Activated T-helper 1 cell treated with Interleukin-2 at 50 U/mL for 16 hours (primary cell): ENCODE measurements at regions not wholly inside any gene's neighbourhood (a gene's known extent, or its start where the extent isn't known, plus 50 kb on each side); places are given as distances from the start of the nearest gene placed in this dataset.

ENCODE experiments used
- DNase-seq: peaks from one replicate; pipeline ENCODE4 v3.0.0-alpha.2; 2020; ENCODE audit warnings: low read depth

DNA sequence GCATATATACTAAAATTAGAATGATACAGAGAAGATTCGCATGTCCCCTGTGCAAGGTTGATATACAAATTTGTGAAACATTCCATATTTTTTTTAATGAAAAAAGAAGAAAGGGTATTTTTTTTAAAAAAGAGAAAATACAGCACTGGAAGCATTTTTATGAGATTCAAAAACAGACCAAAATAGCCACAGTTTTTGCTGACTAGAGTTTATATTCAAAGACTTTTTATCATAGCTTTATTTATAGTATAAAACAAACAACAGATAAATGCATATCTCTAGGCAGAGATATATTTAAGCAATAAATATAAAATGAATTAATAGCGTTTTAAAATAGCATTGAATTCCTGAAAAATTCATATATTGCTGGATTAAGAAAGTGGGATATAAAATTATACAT is 436.5 kb upstream of the ACVR2A start:
- DNase-seq, result no peak

DNA sequence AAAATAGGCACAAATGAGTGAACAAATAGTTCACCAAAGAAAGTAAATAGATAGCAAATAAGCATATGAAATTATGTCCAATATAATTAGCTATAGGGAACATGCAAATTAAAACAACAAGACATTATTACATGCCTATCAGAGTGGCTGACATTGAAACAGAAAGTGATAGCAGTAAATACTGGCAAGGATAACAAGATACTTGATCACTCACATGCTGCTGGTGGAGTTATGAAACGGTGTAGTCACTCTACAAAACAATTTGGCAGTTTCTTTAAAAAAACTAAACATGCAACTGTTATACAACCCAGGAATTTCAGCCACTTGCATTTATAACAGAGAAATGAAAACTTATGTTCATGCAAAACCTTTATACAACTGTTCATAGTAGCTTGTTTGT is 439.2 kb upstream of the ACVR2A start:
- DNase-seq, result no peak

DNA sequence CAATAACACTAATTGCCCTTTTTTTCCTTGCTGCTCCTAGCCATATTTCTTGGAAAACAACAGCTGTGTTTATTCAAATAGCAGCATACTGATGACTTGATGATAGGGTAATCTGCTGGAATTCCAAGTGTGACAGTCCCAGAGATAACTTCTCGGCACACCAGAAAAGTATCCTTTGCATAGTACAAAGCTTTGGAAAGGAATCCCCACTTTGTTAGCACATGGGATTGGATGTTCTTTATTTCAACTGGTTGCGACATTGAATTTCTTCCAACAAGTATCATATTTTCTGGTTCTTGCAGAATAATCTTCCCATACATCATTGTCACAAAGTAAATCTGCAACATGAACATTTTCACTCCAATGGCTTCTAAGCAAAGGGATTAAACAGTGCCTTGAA is 445.8 kb upstream of the ACVR2A start:
- no peak for DNase-seq

DNA sequence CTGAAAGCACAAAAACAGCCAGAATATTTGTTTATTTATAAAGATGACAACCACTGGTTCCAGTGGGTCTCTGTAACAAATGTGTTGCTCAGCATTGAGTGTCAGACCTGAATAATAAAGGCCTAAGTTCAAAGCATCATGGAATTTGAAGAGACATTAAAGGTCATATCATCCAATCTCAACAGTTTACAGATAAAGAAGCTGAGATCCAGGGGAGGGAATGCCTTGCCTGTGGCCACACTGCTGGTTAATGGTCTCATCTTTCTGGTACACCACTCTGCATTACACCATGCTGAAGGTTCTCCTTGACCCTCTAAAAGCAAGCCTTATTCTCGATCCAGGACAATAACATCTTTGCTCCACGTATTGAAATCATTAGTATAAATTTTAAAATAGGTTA is 446.5 kb upstream of the ACVR2A start:
- no peak for DNase-seq

DNA sequence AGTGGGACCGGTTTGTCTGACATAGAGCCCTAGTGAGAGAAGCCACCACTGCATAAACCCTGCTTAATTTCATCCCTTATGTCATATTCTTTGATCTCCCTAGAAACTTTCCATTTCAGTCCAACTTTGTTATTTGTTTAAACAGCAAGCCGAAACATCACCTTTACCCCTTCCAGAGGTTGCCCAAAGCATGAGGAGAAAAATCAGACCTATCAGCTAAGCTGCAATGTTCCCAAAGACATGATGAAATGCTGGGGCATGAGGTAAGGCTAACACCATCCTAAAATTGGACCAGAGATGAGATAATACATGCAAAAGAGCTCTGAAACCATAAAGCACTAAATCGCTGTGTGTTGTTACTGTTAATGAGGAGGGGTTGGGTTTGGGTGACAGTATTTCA is 447.9 kb upstream of the ACVR2A start:
- no peak for DNase-seq

DNA sequence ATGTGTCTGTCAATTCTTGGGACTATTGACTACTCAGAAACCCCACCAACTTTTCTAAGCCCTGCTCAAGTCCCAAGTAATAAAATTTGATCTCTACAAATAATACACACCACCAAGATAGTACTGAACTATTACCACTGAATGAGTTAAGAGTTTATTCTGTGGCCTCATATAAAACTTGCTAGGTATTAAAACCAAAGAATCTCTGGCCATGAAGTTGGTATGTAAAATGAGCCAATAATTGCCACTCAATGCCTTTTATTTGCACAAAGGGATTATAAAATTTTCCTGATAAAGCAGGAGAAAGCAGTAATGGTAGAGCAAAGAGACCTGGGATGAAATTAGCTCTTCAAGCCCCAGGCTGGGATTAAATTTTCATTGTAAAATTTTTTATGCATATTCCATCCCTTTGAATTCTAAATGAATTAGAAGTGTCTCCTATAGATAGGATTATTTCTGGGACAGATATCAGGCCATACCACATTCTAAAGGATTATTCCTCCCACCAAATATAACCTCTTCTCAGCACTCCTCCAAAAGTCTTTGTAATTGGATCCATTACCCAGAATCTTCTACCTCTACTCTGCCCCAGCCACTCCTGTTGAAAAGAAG is 450.5 kb upstream of the ACVR2A start:
- no peak for DNase-seq

DNA sequence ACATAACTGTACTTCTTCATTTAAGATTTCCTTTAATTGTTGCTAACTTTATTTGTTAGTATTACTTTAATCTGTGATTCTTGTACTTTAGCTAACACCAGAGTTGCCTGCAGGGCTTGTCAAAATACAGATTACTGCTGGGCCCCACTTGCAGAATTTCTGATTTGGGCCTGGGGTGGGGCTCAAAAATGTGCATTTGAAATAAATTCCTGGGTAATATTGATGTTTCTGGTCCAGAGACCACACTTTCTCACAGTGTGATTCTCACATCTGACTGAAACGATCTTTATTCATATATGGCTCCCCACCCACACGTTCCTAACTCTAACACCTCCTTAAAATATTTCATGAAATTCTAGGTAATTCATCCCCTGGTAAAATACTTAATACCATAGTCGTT is 452.6 kb upstream of the ACVR2A start:
- no peak for DNase-seq

DNA sequence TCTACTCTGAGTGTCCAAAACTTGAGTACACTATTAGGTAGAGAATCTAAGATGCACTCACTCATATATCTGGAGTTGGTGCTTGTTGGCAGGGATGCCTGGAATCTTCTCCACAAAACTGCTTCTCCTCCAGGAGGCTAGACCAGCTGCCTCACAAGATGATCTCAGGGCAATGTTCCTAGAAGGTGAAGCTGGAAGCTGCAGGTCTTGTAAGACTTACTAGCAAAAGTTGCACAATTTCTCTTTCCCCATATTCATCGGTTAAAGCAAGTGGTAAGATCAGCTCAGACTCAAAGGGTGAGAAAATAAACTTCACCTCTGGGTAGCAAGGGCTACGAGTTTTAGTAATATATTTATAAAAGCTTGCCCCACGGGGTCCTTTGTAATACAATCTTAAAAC is 454.4 kb upstream of the ACVR2A start:
- DNase-seq, result no peak

DNA sequence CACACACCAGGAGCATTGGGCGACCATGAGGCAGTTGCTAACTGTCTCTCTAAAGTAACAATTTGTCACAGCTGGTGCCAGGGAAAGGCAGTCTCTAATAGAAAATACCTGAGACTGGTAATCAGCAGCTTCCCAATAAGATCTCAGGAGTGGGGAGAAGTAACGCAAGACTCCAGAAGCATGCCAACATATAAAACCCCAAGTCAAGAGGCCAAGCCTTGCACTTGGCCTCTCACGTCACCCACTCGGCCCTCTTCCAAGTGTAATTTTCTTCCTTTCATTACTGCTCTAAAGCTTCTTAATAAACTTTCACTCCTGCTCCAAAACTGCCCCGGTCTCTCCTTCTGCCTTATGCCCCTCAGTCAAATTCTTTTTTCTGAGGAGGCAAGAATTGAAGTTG is 455.6 kb upstream of the ACVR2A start:
- no peak for DNase-seq

DNA sequence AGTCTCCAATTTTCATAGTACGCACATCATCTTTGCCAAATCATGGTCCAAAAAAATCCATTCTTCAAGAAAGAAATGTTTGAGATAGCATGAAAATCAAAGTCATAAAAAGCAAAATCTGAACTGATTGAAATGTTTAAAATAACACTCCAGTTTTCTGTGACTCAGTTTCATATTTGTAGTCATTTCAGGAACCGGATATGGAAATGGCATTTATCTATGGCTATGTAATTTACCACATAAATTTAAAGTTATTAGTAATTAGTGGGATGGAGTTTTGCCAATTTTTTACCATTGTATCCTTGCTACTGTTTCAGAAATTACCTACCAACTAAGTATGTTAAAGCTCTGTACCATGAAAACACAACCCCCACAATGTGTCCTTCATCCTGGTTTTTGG is 456.6 kb upstream of the ACVR2A start:
- DNase-seq, result no peak

DNA sequence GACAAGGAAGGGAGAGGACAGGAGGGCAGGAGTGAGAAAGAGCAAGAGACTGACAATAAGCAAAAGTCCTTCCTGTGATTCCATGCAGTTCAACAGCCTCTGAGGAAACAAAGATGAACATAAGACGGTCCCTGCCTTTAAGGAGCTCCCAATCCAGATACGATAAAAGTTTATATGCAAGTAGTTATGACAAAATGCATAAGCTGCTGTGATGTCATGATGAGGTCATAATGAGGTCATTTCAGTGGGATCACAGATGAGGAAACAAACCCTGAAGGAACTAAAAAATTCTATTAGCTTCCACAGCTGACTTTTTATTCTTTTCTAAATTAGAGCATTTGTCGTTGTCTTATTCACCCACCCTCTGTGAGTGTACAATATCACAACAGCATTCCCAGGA is 458.5 kb upstream of the ACVR2A start:
- DNase-seq, result no peak

DNA sequence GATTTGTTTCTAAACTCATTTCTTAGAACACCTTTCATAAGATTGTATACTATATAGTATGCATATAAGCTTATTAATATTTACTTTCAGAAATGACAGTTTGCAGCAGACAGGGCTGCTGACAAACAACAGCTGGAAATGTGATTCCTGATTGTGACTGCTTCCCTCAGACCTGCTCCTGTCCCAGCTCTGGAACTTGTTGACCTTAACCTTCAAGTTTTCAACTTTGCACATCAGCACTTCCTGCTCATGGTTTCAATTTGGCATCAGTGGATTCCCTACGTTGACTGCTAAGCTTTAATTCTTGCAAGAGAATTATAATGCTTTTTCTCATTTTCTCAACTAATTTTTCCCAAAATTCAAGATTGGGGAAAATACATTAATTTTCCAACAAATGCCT is 459.2 kb upstream of the ACVR2A start:
- no peak for DNase-seq

DNA sequence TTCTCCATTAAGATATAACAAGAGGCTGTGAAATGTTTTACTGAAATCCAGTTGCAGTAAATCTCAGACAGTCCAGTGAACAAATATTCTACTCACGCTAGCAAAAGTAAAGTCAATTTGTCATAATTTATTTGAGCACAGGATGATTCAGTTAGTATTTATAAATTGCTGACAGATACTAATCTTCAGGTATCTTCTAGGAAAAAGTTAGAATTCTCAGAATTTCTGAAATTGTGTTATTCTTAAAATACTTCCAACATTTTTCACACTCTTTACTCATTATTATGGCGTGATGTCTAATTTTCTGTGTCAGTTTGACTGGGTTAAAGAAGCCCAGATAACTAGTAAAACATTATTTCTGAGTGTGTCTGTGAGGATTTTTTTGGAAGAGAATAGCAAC is 460.2 kb upstream of the ACVR2A start:
- DNase-seq, result no peak

DNA sequence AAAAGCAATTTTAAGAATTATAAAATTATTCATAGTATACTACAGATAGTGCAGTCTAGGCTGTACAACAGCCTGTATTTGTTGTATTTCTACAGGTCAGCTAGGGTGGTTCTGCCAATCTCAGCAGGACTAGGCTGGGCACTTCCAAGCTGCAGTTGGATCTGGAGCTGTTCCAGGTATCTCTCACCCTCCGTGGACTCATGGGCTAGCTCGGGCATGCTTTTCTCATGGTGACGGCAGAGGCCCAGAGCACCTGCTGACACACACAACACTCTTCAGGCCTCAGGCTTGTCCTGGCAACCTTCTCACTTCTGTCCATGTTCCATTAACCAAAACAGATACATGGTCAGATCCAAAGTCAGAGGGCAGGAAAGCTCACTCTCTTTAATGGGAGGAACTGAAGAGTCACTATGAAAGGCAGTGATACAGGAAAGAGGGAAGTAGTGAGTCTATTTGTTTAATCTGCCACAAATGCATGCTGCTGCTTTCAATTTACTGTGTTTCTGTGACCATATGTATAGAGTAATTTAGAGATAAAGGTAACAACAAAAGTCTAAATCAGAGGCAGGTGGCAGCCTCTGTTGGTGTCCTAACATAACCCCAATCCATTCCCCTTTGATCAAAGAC is 462.4 kb upstream of the ACVR2A start:
- no peak for DNase-seq

DNA sequence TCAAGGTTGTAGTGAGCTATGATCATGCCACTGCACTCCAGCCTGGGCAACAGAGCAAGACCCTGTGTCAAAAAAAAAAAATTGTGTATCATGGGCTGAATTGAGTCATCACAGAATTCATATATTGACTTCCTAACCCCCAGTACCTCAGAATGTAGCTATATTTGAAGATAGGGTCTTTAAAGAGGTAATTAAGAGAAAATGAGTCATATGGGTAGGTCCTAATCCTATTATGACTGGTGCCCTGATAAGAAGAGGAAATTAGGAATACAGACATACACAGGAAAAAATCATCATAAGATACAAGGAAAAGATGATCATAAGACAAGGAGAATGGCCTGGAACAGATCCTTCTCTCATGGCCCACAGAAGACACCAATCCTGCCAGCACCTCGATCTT is 466.4 kb upstream of the ACVR2A start:
- no peak for DNase-seq

DNA sequence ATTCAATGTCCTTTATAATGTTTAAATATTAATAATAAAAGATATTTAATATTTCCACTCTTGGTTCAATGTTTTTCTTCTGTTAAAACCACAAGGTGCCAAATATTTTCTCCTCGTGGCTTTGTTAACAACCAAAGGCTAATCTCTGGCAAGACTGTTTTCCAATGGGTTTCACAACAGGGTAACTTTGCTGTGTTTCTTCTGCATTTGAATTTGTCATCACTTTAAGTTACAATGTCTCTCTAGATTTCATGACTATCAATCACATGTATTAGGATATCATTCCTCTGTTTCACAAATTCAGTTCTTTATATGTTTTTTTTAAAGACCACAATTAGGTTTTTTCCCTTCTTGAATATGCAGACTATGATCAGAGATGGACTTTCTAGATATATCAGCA is 469.8 kb upstream of the ACVR2A start:
- no peak for DNase-seq

DNA sequence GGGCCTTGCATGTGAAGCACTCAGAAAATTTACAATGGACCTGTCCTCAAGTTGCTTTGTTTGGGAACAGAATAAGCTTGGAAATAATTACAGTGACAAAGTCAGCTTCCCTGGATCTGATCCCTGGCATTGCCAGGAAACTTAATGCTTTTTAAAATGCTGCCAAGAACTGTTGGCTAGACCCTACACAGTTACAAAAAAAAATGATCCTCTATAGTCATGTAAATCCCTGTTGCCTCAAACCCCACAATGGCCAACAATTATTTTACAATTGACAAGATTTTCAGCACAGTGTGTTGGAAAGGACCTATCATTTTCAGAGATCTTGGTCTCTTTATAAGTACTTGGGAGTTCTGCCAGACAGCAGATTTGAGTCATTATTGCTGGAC is 470.4 kb upstream of the ACVR2A start:
- no peak for DNase-seq

DNA sequence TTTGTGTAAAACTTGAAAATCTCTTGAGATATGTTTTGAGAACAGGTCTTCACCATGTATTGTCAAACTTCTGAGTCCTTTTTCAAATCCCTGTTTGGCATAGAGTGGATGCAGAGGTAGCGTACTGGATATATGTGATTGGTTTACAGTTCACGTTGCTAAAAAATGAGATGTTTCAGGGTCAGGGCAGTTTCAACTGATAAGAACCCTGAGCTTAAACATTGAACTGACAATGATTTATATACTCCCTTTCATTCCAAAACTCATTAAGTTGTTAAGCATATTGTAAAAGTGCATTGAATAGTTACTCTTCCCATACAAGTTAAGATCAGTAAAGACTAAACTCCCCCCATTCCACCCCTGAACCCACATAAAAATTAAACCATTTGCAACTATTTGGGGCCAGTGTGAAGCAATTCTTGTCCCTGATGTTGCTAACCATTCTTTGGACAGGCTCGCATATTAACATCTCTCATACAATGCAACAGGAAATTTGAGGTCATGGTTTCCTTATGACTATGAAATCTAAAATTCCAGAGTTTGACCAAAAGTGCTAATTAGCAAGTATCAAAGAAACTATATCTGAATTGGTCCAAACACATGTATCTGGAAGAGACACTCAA is 470.9 kb upstream of the ACVR2A start:
- DNase-seq, result no peak

DNA sequence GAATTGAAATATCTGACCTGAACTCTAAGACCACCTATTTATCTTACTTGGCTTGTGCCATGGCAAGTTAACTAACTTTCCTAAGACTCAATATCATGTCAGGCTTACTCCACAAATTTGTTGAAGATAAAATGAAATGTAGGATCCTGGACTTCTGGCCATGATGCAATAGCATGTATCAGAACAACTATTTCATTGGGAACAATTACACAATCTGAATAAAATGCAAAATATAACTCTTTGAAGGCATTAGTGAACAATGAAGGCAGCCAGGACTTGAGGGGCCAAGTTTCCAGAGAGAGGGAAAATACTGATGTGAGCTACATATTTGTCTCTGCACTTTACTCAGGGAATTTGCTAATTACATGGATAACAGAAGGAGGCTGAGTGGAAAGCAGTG is 476.5 kb upstream of the ACVR2A start:
- DNase-seq, result no peak

DNA sequence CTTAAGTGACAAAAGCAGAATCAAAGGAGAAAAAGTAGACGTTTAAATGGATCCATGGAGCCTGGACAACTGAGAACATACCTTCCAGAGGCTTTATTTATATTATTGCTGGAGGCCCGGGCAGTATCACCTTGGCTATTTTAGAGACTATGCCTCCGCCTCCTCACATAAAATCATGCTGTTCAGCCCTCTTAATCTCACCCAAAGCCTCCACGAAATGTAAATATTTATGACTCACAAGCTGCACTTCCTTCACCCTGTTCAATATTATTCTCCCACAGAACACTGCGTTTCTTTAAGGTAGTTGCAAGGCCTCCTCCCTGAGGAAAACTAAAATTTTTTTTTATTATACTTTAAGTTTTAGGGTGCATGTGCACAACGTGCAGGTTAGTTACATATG is 478.6 kb upstream of the ACVR2A start:
- DNase-seq, result no peak

DNA sequence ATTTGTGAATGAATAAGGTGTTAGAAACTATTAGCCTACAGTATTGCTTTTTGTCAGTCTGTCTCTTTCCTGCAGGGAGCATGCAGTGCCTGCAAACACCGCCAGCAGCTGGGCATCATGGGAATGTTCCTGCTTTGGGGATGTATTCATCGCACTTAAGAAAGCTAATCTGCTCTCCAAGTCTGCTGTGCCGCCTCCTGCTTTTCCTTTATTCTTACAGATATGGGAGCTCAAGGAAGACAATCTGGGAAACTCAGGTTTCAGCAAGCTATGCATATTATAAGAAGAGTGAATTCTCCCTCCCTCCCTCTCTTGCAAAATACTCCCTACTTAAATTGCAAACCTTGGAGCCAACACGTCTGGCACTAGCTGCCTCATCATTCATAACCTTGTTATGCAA is 479.2 kb upstream of the ACVR2A start:
- no peak for DNase-seq

DNA sequence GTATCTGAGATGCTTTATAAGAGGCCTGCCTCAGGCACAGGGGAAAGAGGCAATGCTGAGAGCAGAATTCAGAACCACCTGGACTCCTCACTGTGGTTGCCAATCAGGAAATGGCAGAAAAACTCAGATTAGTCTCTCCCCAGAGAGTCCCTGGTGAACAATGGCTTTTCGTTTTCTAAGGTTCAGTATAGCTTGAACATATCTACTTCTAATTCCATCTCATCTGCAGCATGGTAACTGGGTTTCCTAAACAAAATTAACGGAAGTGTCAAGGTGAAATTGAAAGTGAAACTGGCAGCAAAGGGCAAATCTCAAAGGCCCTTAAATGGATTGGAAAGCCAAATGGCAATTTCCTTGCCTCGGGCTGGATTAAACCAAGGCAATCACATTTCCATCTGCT is 480.2 kb upstream of the ACVR2A start:
- no peak for DNase-seq

DNA sequence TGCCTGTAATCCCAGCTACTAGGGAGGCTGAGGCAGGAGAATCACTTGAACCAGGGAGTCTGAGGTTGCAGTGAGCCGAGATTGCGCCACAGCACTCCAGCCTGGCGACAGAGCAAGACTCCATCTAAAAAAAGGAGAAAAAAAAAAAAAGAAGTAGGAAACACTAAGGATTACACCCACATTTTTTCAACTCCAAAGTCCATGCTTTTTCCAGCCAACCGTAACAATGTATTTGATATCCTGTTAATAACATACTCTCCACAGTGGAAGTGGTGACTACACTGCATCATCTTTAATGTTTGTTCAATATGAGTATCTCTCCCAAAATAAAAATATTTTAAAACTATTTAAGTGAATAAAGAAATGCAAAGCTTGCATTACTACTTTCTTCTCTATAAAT is 481.6 kb upstream of the ACVR2A start:
- DNase-seq, result no peak

DNA sequence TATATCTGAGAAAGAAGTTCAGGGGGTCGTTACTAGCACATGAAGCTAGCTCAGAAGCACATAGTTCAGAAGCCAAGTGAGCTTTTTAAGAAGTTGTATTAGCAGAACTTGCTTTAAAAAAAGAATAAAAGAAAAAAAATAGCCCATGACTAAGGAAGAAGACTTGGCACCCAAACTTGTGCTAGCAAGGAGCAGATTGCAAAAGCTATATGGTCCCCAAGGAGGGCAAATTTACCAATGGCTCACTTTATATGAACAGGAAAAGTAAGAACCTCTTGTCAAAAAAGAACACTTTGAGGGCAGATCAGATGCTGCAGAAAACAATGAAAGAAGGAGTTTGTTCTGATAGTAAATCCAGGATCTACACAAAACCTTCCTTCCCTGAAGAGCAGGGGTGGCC is 486.5 kb upstream of the ACVR2A start:
- DNase-seq, result no peak
